HG02623 (cell line): ENCODE measurements at regions not wholly inside any gene's neighbourhood (a gene's known extent, or its start where the extent isn't known, plus 50 kb on each side); places are given as distances from the start of the nearest gene placed in this dataset.

Experiments used
- ATAC-seq: cut with Tn5 transposase; IDR thresholded peaks from one replicate; pipeline ENCODE4 v1.9.1; 2021; ENCODE audit warnings: moderate library complexity; ENCODE audit not compliant: unreplicated experiment

GRCh38 chr7:8931906-8932646, 498.7 kb downstream of the NXPH1 start:
- ATAC-seq: no peak

GRCh38 chr7:8932751-8933150, 499.3 kb downstream of the NXPH1 start:
- ATAC-seq: no peak

GRCh38 chr7:8937204-8937603, 503.8 kb downstream of the NXPH1 start:
- no peak for ATAC-seq

GRCh38 chr7:8938044-8938805, 504.8 kb downstream of the NXPH1 start:
- ATAC-seq: no peak

GRCh38 chr7:8939446-8939845, 506.0 kb downstream of the NXPH1 start:
- ATAC-seq: no peak

GRCh38 chr7:8963722-8964121, 530.3 kb downstream of the NXPH1 start:
- ATAC-seq: no peak

- ATAC-seq: no peak
Observed at GRCh38 chr7:8965177-8965576, 531.8 kb downstream of the NXPH1 start.

GRCh38 chr7:8973601-8974000, 540.2 kb downstream of the NXPH1 start:
- no peak for ATAC-seq

GRCh38 chr7:8975681-8976080, 542.3 kb downstream of the NXPH1 start:
- ATAC-seq: no peak

- ATAC-seq: no peak
Observed at GRCh38 chr7:8982338-8982992, 549.1 kb downstream of the NXPH1 start.

- no peak for ATAC-seq
Observed at GRCh38 chr7:8985255-8985654, 551.8 kb downstream of the NXPH1 start.

- ATAC-seq: no peak
Observed at GRCh38 chr7:8988267-8988666, 554.9 kb downstream of the NXPH1 start.

- ATAC-seq: no peak
Observed at GRCh38 chr7:8991159-8991558, 557.8 kb downstream of the NXPH1 start.

GRCh38 chr7:8998762-8999161, 565.4 kb downstream of the NXPH1 start:
- ATAC-seq: no peak

GRCh38 chr7:9013940-9014339, 580.5 kb downstream of the NXPH1 start:
- no peak for ATAC-seq

GRCh38 chr7:9017286-9017685, 583.9 kb downstream of the NXPH1 start:
- no peak for ATAC-seq

GRCh38 chr7:9022456-9022855, 589.0 kb downstream of the NXPH1 start:
- no peak for ATAC-seq

GRCh38 chr7:9023675-9024294, 590.4 kb downstream of the NXPH1 start:
- no peak for ATAC-seq

GRCh38 chr7:9026121-9026520, 592.7 kb downstream of the NXPH1 start:
- ATAC-seq: no peak

GRCh38 chr7:9028012-9028411, 594.6 kb downstream of the NXPH1 start:
- ATAC-seq: no peak
